ENCODE measurements at regions not wholly inside any gene's neighbourhood (a gene's known extent, or its start where the extent isn't known, plus 50 kb on each side); places are given as distances from the start of the nearest gene placed in this dataset.

GRCh38 chr1:101713760-101714159, 283.0 kb downstream of the OLFM3 start:
- DNase-seq (ENCODE audit: insufficient read length, low spot score, missing footprints) = no peak
- no peak for TF ChIP-seq CTCF (IDR thresholded peaks at IDR 0.05; ENCODE audit: extremely low read depth, low read depth, low read length)

GRCh38 chr1:101723415-101723814, 273.3 kb downstream of the OLFM3 start:
- DNase-seq (ENCODE audit: insufficient read length, low spot score, missing footprints) = no peak
- H3K9me3 ChIP-seq (ENCODE audit: low read depth, low read length) = no peaks in the 10 kb centered on the region
- no peaks in the 10 kb centered on the region for H3K79me2 ChIP-seq (ENCODE audit: insufficient read depth, low read length)
- no peak overlapping the region for H2AFZ ChIP-seq (ENCODE audit: low read length)
- no peaks in the 10 kb centered on the region for H3K4me1 ChIP-seq (ENCODE audit: insufficient read depth, low read length)
- no peak overlapping the region for H3K4me2 ChIP-seq (ENCODE audit: insufficient read depth, low read length)
- H3K27ac ChIP-seq (ENCODE audit: low read depth, low read length) = no peak overlapping the region
- no peaks in the 10 kb centered on the region for H4K20me1 ChIP-seq (ENCODE audit: insufficient read depth, low read length)
- no peak overlapping the region for H3K4me3 ChIP-seq (ENCODE audit: insufficient read depth, low read length)
- no peak for TF ChIP-seq CTCF (IDR thresholded peaks at IDR 0.05; ENCODE audit: extremely low read depth, low read depth, low read length)
- H3K27me3 ChIP-seq (ENCODE audit: insufficient read depth, low read length) = no peaks in the 10 kb centered on the region
- no peaks in the 10 kb centered on the region for H3K36me3 ChIP-seq (ENCODE audit: insufficient read depth, low read length)

More at GRCh38 chr1:101713760-101714159, 283.0 kb downstream of the OLFM3 start:
- no peaks in the 10 kb centered on the region for H3K79me2 ChIP-seq (ENCODE audit: insufficient read depth, low read length)
- no peaks in the 10 kb centered on the region for H3K4me1 ChIP-seq (ENCODE audit: insufficient read depth, low read length)
- no peak overlapping the region for H3K27ac ChIP-seq (ENCODE audit: low read depth, low read length)
- no peak overlapping the region for H2AFZ ChIP-seq (ENCODE audit: low read length)
- H3K9me3 ChIP-seq (ENCODE audit: low read depth, low read length) = no peaks in the 10 kb centered on the region
- H3K27me3 ChIP-seq (ENCODE audit: insufficient read depth, low read length) = no peaks in the 10 kb centered on the region
- no peaks in the 10 kb centered on the region for H3K36me3 ChIP-seq (ENCODE audit: insufficient read depth, low read length)
- no peak overlapping the region for H3K4me2 ChIP-seq (ENCODE audit: insufficient read depth, low read length)
- no peaks in the 10 kb centered on the region for H4K20me1 ChIP-seq (ENCODE audit: insufficient read depth, low read length)
- no peak overlapping the region for H3K4me3 ChIP-seq (ENCODE audit: insufficient read depth, low read length)

GRCh38 chr1:101728029-101728428, 268.7 kb downstream of the OLFM3 start:
- Histone ChIP-seq H3K4me2 (ENCODE audit: insufficient read depth, low read length) (no peak overlapping the region), H3K27me3 (ENCODE audit: insufficient read depth, low read length) (no peaks in the 10 kb centered on the region), H3K27ac (ENCODE audit: low read depth, low read length) (no peak overlapping the region), H3K79me2 (ENCODE audit: insufficient read depth, low read length) (no peaks in the 10 kb centered on the region), H3K4me3 (ENCODE audit: insufficient read depth, low read length) (no peak overlapping the region), H3K4me1 (ENCODE audit: insufficient read depth, low read length) (no peaks in the 10 kb centered on the region), H2AFZ (ENCODE audit: low read length) (no peak overlapping the region), H3K36me3 (ENCODE audit: insufficient read depth, low read length) (no peaks in the 10 kb centered on the region), H3K9me3 (ENCODE audit: low read depth, low read length) (no peaks in the 10 kb centered on the region), H4K20me1 (ENCODE audit: insufficient read depth, low read length) (no peaks in the 10 kb centered on the region)
- TF ChIP-seq CTCF (IDR thresholded peaks at IDR 0.05; ENCODE audit: extremely low read depth, low read depth, low read length) = no peak
- no peak for DNase-seq (ENCODE audit: insufficient read length, low spot score, missing footprints)

- H3K27ac ChIP-seq (ENCODE audit: low read depth, low read length) = no peak overlapping the region
- DNase-seq (ENCODE audit: insufficient read length, low spot score, missing footprints) = no peak
- H3K4me2 ChIP-seq (ENCODE audit: insufficient read depth, low read length) = no peak overlapping the region
- no peaks in the 10 kb centered on the region for H3K27me3 ChIP-seq (ENCODE audit: insufficient read depth, low read length)
- H3K4me1 ChIP-seq (ENCODE audit: insufficient read depth, low read length) = no peaks in the 10 kb centered on the region
- no peaks in the 10 kb centered on the region for H4K20me1 ChIP-seq (ENCODE audit: insufficient read depth, low read length)
- H3K79me2 ChIP-seq (ENCODE audit: insufficient read depth, low read length) = no peaks in the 10 kb centered on the region
- no peaks in the 10 kb centered on the region for H3K36me3 ChIP-seq (ENCODE audit: insufficient read depth, low read length)
- H2AFZ ChIP-seq (ENCODE audit: low read length) = no peak overlapping the region
- H3K9me3 ChIP-seq (ENCODE audit: low read depth, low read length) = no peaks in the 10 kb centered on the region
- no peak for TF ChIP-seq CTCF (IDR thresholded peaks at IDR 0.05; ENCODE audit: extremely low read depth, low read depth, low read length)
- no peak overlapping the region for H3K4me3 ChIP-seq (ENCODE audit: insufficient read depth, low read length)
Measured at GRCh38 chr1:101730559-101730958, 266.2 kb downstream of the OLFM3 start.
